HG03469 (cell line): ENCODE measurements at regions not wholly inside any gene's neighbourhood (a gene's known extent, or its start where the extent isn't known, plus 50 kb on each side); places are given as distances from the start of the nearest gene placed in this dataset.

Source experiments
- ATAC-seq: cut with Tn5 transposase; IDR thresholded peaks from one replicate; pipeline ENCODE4 v1.9.1; 2021; ENCODE audit warnings: mild to moderate bottlenecking, moderate library complexity, moderate number of reproducible peaks; ENCODE audit not compliant: unreplicated experiment

- ATAC-seq = no peak
These were observed 323.5 kb upstream of the NFE2L3 start for GRCh38 chr7:25828468-25828867.

- no peak for ATAC-seq
These were observed 322.3 kb upstream of the NFE2L3 start for GRCh38 chr7:25829663-25830062.

- ATAC-seq = no peak
These were observed 321.8 kb upstream of the NFE2L3 start for GRCh38 chr7:25830215-25830614.

- ATAC-seq = no peak
These were observed 320.8 kb upstream of the NFE2L3 start for GRCh38 chr7:25831062-25831691.

- no peak for ATAC-seq
These were observed 320.1 kb upstream of the NFE2L3 start for GRCh38 chr7:25831831-25832411.

GRCh38 chr7:25832456-25832855, 319.5 kb upstream of the NFE2L3 start:
- ATAC-seq = no peak

- ATAC-seq = no peak
These were observed 319.1 kb upstream of the NFE2L3 start for GRCh38 chr7:25832929-25833328.

- ATAC-seq = no peak
These were observed 317.9 kb upstream of the NFE2L3 start for GRCh38 chr7:25834050-25834449.

GRCh38 chr7:25835197-25835596, 316.8 kb upstream of the NFE2L3 start:
- no peak for ATAC-seq

- no peak for ATAC-seq
These were observed 312.8 kb upstream of the NFE2L3 start for GRCh38 chr7:25839084-25839769.

- ATAC-seq = no peak
These were observed 311.7 kb upstream of the NFE2L3 start for GRCh38 chr7:25840209-25840792.

- ATAC-seq = no peak
These were observed 310.4 kb upstream of the NFE2L3 start for GRCh38 chr7:25841575-25841974.

- no peak for ATAC-seq
These were observed 309.7 kb upstream of the NFE2L3 start for GRCh38 chr7:25842201-25842733.

- no peak for ATAC-seq
These were observed 308.5 kb upstream of the NFE2L3 start for GRCh38 chr7:25843467-25843866.

GRCh38 chr7:25844102-25844870, 307.7 kb upstream of the NFE2L3 start:
- no peak for ATAC-seq

- no peak for ATAC-seq
These were observed 306.5 kb upstream of the NFE2L3 start for GRCh38 chr7:25845464-25845863.

GRCh38 chr7:25846722-25847121, 305.3 kb upstream of the NFE2L3 start:
- no peak for ATAC-seq

- ATAC-seq = no peak
These were observed 304.5 kb upstream of the NFE2L3 start for GRCh38 chr7:25847336-25848070.

- no peak for ATAC-seq
These were observed 302.4 kb upstream of the NFE2L3 start for GRCh38 chr7:25849500-25850184.

- no peak for ATAC-seq
These were observed 301.8 kb upstream of the NFE2L3 start for GRCh38 chr7:25850216-25850615.
